Adrenal gland (tissue), 5 donors: ENCODE measurements at regions not wholly inside any gene's neighbourhood (a gene's known extent, or its start where the extent isn't known, plus 50 kb on each side); places are given as distances from the start of the nearest gene placed in this dataset.

Experiments used
- POLR2A ChIP-seq, 2 donors: fragments of 450-650 bp; IDR thresholded peaks; one replicate each; pipeline ENCODE4 v1.6.1; 2017; ENCODE audit warnings: antibody characterized with exemption in 2 of 2, mild to moderate bottlenecking in 2 of 2, moderate library complexity in 1 of 2
- TF ChIP-seq, protein P1 (sequence below), 6 experiments: fragments of 450-650 bp in 4 of 6; fragments of 200-600 bp in 2 of 6; sonication (generic) in 1 of 6; IDR thresholded peaks; 1 replicate in 5 of 6; 2 replicates in 1 of 6; pipeline versions ENCODE4 v1.5.1 to v1.8.0; 2016 to 2021; ENCODE audit warnings: antibody characterized with exemption in 6 of 6, mild to moderate bottlenecking in 2 of 6, moderate library complexity in 1 of 6
- donor health status: DM: no; HTN: no; CAD: no.

DNA sequence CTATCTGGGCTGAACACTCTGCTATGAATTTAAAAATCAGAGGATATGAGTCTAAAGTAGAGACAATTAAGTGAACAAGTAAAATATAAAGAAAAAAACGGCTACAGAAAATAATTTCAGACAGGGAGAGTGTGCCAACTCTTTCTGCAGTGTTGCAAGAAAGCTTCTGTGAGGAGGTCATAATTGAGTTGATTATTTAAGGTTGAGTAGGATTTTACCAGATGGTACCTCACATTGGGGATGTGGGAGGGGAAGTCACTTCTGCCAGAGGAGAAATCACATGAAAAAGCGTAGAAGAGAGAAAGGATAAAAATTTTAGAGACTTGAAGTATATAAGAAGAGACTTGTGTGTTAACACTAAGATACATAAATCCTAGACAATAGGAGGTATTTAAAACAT lies 238.0 kb upstream of the NCAM2 start:
- TF ChIP-seq, protein P1, sequence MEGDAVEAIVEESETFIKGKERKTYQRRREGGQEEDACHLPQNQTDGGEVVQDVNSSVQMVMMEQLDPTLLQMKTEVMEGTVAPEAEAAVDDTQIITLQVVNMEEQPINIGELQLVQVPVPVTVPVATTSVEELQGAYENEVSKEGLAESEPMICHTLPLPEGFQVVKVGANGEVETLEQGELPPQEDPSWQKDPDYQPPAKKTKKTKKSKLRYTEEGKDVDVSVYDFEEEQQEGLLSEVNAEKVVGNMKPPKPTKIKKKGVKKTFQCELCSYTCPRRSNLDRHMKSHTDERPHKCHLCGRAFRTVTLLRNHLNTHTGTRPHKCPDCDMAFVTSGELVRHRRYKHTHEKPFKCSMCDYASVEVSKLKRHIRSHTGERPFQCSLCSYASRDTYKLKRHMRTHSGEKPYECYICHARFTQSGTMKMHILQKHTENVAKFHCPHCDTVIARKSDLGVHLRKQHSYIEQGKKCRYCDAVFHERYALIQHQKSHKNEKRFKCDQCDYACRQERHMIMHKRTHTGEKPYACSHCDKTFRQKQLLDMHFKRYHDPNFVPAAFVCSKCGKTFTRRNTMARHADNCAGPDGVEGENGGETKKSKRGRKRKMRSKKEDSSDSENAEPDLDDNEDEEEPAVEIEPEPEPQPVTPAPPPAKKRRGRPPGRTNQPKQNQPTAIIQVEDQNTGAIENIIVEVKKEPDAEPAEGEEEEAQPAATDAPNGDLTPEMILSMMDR (IDR thresholded peaks at IDR 0.05) = no peak
- TF ChIP-seq POLR2A (IDR thresholded peaks at IDR 0.05) = no peak
